Fibroblast of skin of left biceps (primary cell): ENCODE measurements at regions not wholly inside any gene's neighbourhood (a gene's known extent, or its start where the extent isn't known, plus 50 kb on each side); places are given as distances from the start of the nearest gene placed in this dataset.
"Not testable (repeated sequence)": the region's sequence is repeated elsewhere in the genome, so short reads cannot be mapped to it uniquely, and the experiment has no call there.

ENCODE experiments used
- DNase-seq, 2 experiments: peaks; one replicate each; pipeline ENCODE4 v3.0.0-alpha.2; 2013; ENCODE audit warnings: low read depth in 2 of 2

- no peak for DNase-seq
Observed at GRCh38 chr1:243996223-243996622, 54.9 kb upstream of the ZBTB18 start.

GRCh38 chr1:243991650-243992049, 59.4 kb upstream of the ZBTB18 start:
- no peak for DNase-seq

- DNase-seq = no peak
Observed at GRCh38 chr1:243984788-243985187, 66.3 kb upstream of the ZBTB18 start.

GRCh38 chr1:243982447-243983018, 68.5 kb upstream of the ZBTB18 start:
- no peak for DNase-seq

- DNase-seq = no peak
Observed at GRCh38 chr1:243980471-243980870, 70.6 kb upstream of the ZBTB18 start.

DNA sequence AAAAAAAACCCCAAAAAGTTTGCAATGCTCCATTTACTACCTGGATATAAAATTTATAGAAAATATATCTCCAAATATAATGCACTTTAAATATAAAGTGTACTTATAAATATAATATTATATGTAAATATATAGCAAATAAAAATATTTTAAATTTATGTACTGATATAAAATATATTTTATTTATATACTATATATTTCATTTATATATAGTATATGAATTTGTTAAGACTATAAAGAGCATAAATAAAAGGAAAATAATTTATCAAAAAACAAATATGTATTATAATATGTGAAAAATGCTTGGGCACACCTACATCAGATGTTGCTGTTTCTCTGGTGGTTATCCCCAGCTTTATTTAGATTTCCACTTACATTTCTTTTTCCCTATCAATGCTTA, 71.0 kb upstream of the ZBTB18 start:
- no peak for DNase-seq

DNA sequence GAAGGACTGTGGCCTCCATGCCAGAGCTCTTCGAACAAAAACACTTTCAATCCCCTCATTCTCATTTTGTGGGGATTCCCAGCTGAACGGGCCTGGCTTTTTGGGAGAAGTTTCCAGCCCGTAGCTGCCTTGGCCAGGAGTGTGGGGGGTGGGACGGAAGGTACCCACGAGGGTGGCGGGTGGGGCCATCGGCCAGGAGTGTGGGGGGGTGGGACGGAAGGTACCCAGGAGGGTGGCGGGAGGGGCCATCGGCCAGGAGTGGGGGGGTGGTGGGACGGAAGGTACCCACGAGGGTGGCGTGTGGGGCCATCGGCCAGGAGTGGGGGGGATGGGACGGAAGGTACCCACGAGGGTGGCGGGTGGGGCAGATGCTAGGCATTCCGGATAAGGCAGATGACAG, 71.7 kb upstream of the ZBTB18 start:
- no peak for DNase-seq

- no peak for DNase-seq
Observed at GRCh38 chr1:243977094-243977493, 74.0 kb upstream of the ZBTB18 start.

- no peak for DNase-seq
Observed at GRCh38 chr1:243974451-243975292, 76.4 kb upstream of the ZBTB18 start.

- no peak for DNase-seq
Observed at GRCh38 chr1:243973169-243973568, 77.9 kb upstream of the ZBTB18 start.

- DNase-seq = no peak
Observed at GRCh38 chr1:243970077-243970476, 81.0 kb upstream of the ZBTB18 start.

DNA sequence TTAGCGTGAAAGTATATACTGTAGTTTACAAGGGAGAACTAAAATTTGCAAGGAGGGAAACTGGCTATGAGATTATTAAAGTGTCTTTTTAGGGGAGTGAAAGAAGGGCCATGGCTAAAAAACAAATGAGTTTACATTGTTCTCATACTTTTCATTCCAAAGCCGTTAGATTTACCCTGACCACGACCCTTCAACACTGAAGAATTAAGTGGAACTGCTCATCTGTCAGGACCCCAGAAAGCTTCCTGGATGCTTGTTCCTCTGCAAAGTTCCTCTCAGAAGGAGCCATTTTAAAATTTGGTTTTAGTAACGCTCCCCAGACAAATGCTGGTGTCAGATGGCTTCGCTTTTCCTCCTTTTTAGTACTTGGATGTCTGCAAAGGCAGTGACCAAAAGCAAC, 82.7 kb upstream of the ZBTB18 start:
- DNase-seq = no peak

DNA sequence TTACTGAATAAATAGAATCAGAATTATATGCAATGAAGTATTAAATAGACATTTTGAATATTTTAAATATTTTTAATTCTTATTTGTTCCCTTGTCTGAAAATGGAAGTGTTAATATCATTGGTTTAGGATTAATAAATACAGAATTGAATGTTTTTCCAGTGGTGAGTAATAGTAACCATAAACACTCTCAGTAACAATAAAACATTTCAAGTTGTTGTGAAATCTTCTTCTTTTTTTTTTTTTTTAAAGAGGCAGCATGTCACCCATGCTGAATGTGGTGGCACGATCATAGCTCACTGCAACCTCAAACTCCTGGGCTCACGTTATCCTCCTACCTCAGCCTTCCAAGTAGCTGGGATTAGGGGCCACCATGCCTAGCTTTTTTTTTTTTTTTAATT, 86.2 kb upstream of the ZBTB18 start:
- no peak for DNase-seq

- DNase-seq = no peak
Observed at GRCh38 chr1:243963571-243963970, 87.5 kb upstream of the ZBTB18 start.

DNA sequence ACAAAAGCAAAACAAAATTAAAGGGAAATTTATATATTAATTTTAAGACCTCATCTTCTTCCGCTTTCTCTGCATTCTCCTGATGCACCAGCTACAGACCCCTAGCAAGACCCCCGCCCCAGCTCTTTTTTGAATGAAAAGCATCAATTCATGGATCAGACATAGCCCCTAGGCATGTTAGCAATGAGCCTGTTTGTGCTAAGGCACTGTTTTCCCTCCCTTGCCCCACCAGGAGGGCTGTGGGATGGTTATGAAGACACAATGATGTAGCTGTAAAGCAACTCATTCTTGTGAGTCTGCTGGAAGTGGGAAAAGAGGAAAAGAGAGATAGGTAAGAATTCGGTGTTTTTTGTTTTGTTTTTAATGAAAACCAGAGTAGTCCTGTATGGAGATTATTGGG, 88.5 kb upstream of the ZBTB18 start:
- no peak for DNase-seq

DNA sequence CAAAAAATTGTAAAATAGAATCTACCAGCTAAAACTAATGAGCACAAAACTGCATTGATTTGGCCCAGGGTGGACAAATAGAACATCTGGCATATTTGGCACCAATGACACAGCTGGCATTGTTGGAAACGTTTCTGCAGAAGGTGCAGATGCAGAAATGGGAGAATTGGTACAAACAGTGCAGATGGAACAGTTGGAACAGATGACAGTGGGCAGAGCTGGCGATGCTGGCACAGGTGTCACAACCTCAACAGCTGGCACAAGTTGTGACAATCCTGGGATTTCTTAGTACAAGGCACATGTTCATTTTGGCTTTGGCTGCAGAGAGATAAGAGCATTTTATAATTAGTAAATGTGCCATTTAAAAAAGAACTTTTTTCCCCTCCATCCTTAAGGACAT, 91.1 kb upstream of the ZBTB18 start:
- no peak for DNase-seq

DNA sequence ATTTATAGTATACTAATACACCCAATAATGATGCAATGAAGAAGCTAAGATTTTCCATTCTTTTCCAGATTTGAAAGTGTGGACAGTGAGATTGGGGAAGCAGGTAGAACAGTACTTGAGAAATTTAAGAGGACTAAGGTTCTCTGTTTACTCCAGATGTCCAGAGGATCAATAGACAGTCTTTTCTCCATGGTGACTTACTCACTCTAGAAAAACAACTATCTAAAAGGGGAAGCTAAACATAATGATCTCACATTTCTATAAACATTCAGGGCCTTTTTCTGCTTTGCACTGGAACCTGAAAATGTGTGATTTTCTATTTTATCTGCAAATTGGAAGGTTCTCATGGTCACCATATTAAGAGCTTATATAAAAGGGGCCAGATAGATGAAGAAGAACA, 93.9 kb upstream of the ZBTB18 start:
- no peak for DNase-seq

DNA sequence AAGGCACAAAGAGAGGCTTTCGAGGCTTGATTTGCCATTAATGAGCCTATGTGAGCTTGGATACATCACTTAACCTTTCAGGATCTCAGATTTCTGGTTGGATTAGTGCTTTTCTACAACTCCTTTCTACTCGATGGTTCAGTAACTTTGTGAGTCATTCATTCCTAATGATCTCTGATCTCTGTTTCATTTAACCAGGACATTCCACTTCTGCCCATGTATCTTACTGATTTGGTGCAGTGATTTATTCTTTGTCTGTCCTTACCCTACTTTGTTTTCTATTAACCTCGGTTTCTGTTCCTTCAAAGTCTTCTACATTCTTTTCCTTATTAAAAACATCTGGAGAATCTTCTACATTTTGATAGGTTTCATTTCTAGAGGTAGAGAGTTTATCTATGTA, 94.6 kb upstream of the ZBTB18 start:
- peak; percentile 52 to 65 for DNase-seq

GRCh38 chr1:243951207-243951606, 99.9 kb upstream of the ZBTB18 start:
- not testable (repeated sequence) for DNase-seq

GRCh38 chr1:243950166-243950565, 100.1 kb upstream of the AKT3 start:
- DNase-seq = no peak

DNA sequence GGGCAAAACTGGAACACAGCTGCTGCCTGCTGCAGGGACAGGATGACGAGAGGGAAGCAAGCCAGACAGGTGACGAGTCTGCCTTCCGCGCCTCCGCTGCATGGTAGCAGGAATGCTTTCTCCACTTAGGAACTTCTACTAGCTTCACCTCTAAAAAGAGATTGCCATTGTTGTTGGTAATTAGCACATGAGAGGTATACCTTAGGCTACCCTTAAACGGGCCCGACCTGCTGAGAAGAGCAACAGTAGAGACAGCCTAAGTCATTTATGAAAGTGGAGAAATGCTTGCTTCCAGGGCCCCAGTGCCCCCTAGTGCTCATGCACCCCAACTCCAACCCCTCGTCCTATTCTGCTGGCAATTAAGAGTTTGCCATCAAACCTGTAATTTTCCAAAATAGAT, 96.9 kb upstream of the AKT3 start:
- no peak for DNase-seq

DNA sequence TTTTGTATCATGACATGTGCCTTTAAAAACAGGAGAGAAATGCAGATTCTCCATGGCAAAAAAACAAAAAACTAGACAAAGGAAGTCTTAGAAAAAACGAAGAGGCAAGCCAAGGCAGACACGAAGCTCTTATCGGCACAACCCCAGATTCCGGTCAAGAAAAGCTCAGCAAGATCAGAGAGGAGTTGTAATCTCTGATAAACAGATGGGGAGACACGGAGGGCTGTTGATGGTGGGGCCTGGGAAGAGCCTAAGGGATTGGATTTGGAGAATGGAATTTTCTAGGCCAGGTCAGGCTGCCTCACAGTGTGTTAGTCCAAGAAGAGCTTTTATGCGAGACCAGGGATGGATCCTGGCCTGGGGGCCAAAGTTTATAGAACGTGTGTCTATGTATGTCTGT, 96.2 kb upstream of the AKT3 start:
- DNase-seq = no peak

- no peak for DNase-seq
Observed at GRCh38 chr1:243945727-243946126, 95.7 kb upstream of the AKT3 start.
